H1 (cell line): ENCODE measurements at regions not wholly inside any gene's neighbourhood (a gene's known extent, or its start where the extent isn't known, plus 50 kb on each side); places are given as distances from the start of the nearest gene placed in this dataset.

Experiments used
- CTCF ChIA-PET: fragments of 300-600 bp; sonication (Branson Sonifier 250); formaldehyde crosslinking; loops from one replicate; lab custom pipeline; 2021; ENCODE audit not compliant: partially characterized antibody; lab: Charles Lee
- POLR2A ChIA-PET: fragments of 300-600 bp; sonication (Branson Sonifier 250); formaldehyde crosslinking; loops from one replicate; lab custom pipeline; 2021; ENCODE audit warnings: inconsistent platforms; ENCODE audit not compliant: partially characterized antibody; lab: Charles Lee
- DNase-seq, 2 experiments: peaks; one replicate each; pipeline versions ENCODE4 v3.0.0 to v3.0.0-alpha.2; 2010 to 2022; ENCODE audit warnings: low spot score in 2 of 2, low read depth in 1 of 2, mixed read lengths in 1 of 2
- FAIRE-seq: peaks from 2 replicates; lab custom pipeline; 2011; peaks lifted over from hg19 to GRCh38; lab: Jason Lieb, UNC
- H2AFZ ChIP-seq: 2 replicates; pipeline ENCODE4 v1.8.1; 2012; ENCODE audit warnings: low read length, inconsistent platforms
- H2AK5ac ChIP-seq: 2 replicates; pipeline ENCODE4 v1.6.1; 2013; ENCODE audit warnings: low read depth, low read length
- H2BK120ac ChIP-seq: replicated peaks from 2 replicates; pipeline ENCODE3; 2013; ENCODE audit warnings: low read depth, low read length, inconsistent platforms
- H2BK12ac ChIP-seq: 2 replicates; pipeline ENCODE4 v1.6.1; 2013; ENCODE audit warnings: low read depth, low read length
- H2BK15ac ChIP-seq: 2 replicates; pipeline ENCODE4 v1.6.1; 2013; ENCODE audit warnings: low read length
- H2BK20ac ChIP-seq: 2 replicates; pipeline ENCODE4 v1.6.1; 2013; ENCODE audit warnings: low read length
- H2BK5ac ChIP-seq: 2 replicates; pipeline ENCODE4 v1.6.1; 2013; ENCODE audit warnings: low read depth, low read length
- H3K14ac ChIP-seq: 2 replicates; pipeline ENCODE4 v1.6.1; 2013; ENCODE audit warnings: inconsistent platforms; ENCODE audit not compliant: insufficient read length
- H3K18ac ChIP-seq: 2 replicates; pipeline ENCODE4 v1.6.1; 2013; ENCODE audit warnings: low read length; ENCODE audit errors: extremely low read depth
- H3K23ac ChIP-seq: 2 replicates; pipeline ENCODE4 v1.6.1; 2013; ENCODE audit warnings: inconsistent platforms; ENCODE audit not compliant: insufficient read length
- H3K23me2 ChIP-seq: 2 replicates; pipeline ENCODE4 v1.6.1; 2013; ENCODE audit warnings: low read depth, low read length
- H3K27ac ChIP-seq: 2 replicates; pipeline ENCODE4 v1.6.1; 2011; ENCODE audit warnings: low read depth, low read length, inconsistent platforms
- H3K27me3 ChIP-seq, 4 experiments: replicated peaks in 1 of 4; 1 replicate in 1 of 4; 2 replicates in 3 of 4; pipeline versions ENCODE4 v1.6.1 to v1.8.1; 2011 to 2013; ENCODE audit warnings: low read length in 3 of 4, mild to moderate bottlenecking in 3 of 4, inconsistent platforms in 2 of 4, mixed read lengths in 2 of 4, moderate library complexity in 1 of 4; ENCODE audit not compliant: control insufficient read depth in 3 of 4, insufficient read depth in 3 of 4; ENCODE audit errors: extremely low read depth in 1 of 4
- H3K36me3 ChIP-seq, 4 experiments: 2 replicates each; pipeline versions ENCODE4 v1.6.1 to v1.8.1; 2011 to 2013; ENCODE audit warnings: mild to moderate bottlenecking in 4 of 4, low read length in 3 of 4, moderate library complexity in 2 of 4, control low read depth in 1 of 4, inconsistent platforms in 1 of 4; ENCODE audit not compliant: insufficient read depth in 4 of 4, control insufficient read depth in 2 of 4
- H3K4ac ChIP-seq: replicated peaks from 2 replicates; pipeline ENCODE3; 2013; ENCODE audit warnings: low read length, low read depth, mixed read lengths, inconsistent platforms; ENCODE audit not compliant: insufficient read length
- H3K4me1 ChIP-seq, 4 experiments: replicated peaks in 1 of 4; 1 replicate in 1 of 4; 2 replicates in 3 of 4; pipeline versions ENCODE4 v1.6.1 to v1.8.1; 2011 to 2013; ENCODE audit warnings: low read length in 3 of 4, inconsistent platforms in 2 of 4, mixed read lengths in 1 of 4; ENCODE audit not compliant: insufficient read depth in 4 of 4, control insufficient read depth in 3 of 4
- H3K4me2 ChIP-seq, 2 experiments: 2 replicates each; pipeline versions ENCODE4 v1.6.1 to v1.8.1; 2011 to 2013; ENCODE audit warnings: low read depth in 2 of 2, low read length in 2 of 2, control low read depth in 1 of 2, inconsistent platforms in 1 of 2, mild to moderate bottlenecking in 1 of 2; ENCODE audit not compliant: insufficient read depth in 1 of 2
- H3K4me3 ChIP-seq, 4 experiments: fragments of 200-600, 300-600 bp in 1 of 4; sonication (generic), shearing (Covaris generic), sonication (Bioruptor Twin) in 1 of 4; 2 replicates each; pipeline versions ENCODE4 v1.5.1 to v1.8.1; 2011 to 2016; ENCODE audit warnings: low read length in 4 of 4, low read depth in 3 of 4, control low read depth in 2 of 4, inconsistent platforms in 2 of 4, mild to moderate bottlenecking in 2 of 4, mixed read lengths in 1 of 4, moderate library complexity in 1 of 4; ENCODE audit not compliant: insufficient read depth in 2 of 4; ENCODE audit errors: extremely low read depth in 1 of 4
- H3K56ac ChIP-seq: replicated peaks from 2 replicates; pipeline ENCODE3; 2013; ENCODE audit warnings: low read depth, mild to moderate bottlenecking, mixed read lengths, low read length, inconsistent platforms; ENCODE audit not compliant: insufficient read length
- H3K79me1 ChIP-seq: 2 replicates; pipeline ENCODE4 v1.6.1; 2013; ENCODE audit warnings: low read depth, low read length, control low read depth
- H3K79me2 ChIP-seq, 2 experiments: 2 replicates each; pipeline versions ENCODE4 v1.6.1 to v1.8.1; 2012 to 2013; ENCODE audit warnings: low read length in 2 of 2, mild to moderate bottlenecking in 2 of 2, inconsistent platforms in 1 of 2; ENCODE audit not compliant: insufficient read depth in 2 of 2, control insufficient read depth in 1 of 2
- H3K9ac ChIP-seq, 4 experiments: replicated peaks in 1 of 4; 1 replicate in 1 of 4; 2 replicates in 3 of 4; pipeline versions ENCODE4 v1.6.1 to v1.8.1; 2011 to 2013; ENCODE audit warnings: low read depth in 3 of 4, low read length in 3 of 4, control low read depth in 2 of 4, mild to moderate bottlenecking in 2 of 4, moderate library complexity in 2 of 4, inconsistent platforms in 1 of 4; ENCODE audit errors: extremely low read depth in 1 of 4
- H3K9me3 ChIP-seq, 2 experiments: 2 replicates each; pipeline versions ENCODE4 v1.6.1 to v1.8.1; 2012 to 2013; ENCODE audit warnings: mild to moderate bottlenecking in 2 of 2, moderate library complexity in 2 of 2, control low read depth in 1 of 2, inconsistent platforms in 1 of 2, low read depth in 1 of 2, low read length in 1 of 2, mixed read lengths in 1 of 2; ENCODE audit not compliant: insufficient read depth in 2 of 2
- H4K20me1 ChIP-seq, 2 experiments: replicated peaks in 1 of 2; 2 replicates each; pipeline versions ENCODE3 to v1.8.1; 2011 to 2013; ENCODE audit warnings: inconsistent platforms in 2 of 2, low read length in 2 of 2, mild to moderate bottlenecking in 1 of 2; ENCODE audit not compliant: insufficient read depth in 2 of 2, control insufficient read depth in 1 of 2
- H4K5ac ChIP-seq: 2 replicates; pipeline ENCODE4 v1.6.1; 2013; ENCODE audit warnings: low read length, low read depth, mixed read lengths, inconsistent platforms; ENCODE audit not compliant: insufficient read length
- H4K8ac ChIP-seq: 2 replicates; pipeline ENCODE4 v1.8.0; 2013; ENCODE audit warnings: mild to moderate bottlenecking, moderate library complexity, low read length, inconsistent platforms; ENCODE audit not compliant: insufficient read depth; ENCODE audit errors: extremely low read depth
- H4K91ac ChIP-seq: replicated peaks from 2 replicates; pipeline ENCODE3; 2013; ENCODE audit warnings: low read length, mixed read lengths, inconsistent platforms; ENCODE audit not compliant: insufficient read length
- BACH1 ChIP-seq: IDR thresholded peaks from 2 replicates; pipeline ENCODE4 v1.6.1; 2012; ENCODE audit warnings: low read length, improper control_type of control experiment
- EGR1 ChIP-seq: IDR thresholded peaks from 2 replicates; pipeline ENCODE4 v1.6.1; 2011; ENCODE audit warnings: low read depth, low read length, borderline replicate concordance
- HDAC6 ChIP-seq: IDR thresholded peaks from one replicate; pipeline ENCODE4 v1.7.1; 2012; ENCODE audit warnings: low read depth, mild to moderate bottlenecking, inconsistent platforms, low read length, moderate library complexity
- JUND ChIP-seq: IDR thresholded peaks from 2 replicates; pipeline ENCODE4 v1.6.1; 2011; ENCODE audit warnings: mild to moderate bottlenecking, improper control_type of control experiment, low read length
- KDM1A ChIP-seq: fragments of 200-600, 300-600 bp; sonication (generic); IDR thresholded peaks from 2 replicates; pipeline ENCODE4 v1.7.1; 2016; ENCODE audit warnings: mild to moderate bottlenecking, low read length, borderline replicate concordance
- KDM4A ChIP-seq: IDR thresholded peaks from one replicate; pipeline ENCODE4 v1.7.1; 2012; ENCODE audit warnings: low read depth, mild to moderate bottlenecking, moderate library complexity, low read length, inconsistent platforms; ENCODE audit not compliant: severe bottlenecking
- MAFK ChIP-seq: IDR thresholded peaks from 2 replicates; pipeline ENCODE4 v1.6.1; 2012; ENCODE audit warnings: low read depth, mild to moderate bottlenecking, improper control_type of control experiment, low read length
- NRF1 ChIP-seq: IDR thresholded peaks from 2 replicates; pipeline ENCODE4 v1.6.1; 2011; ENCODE audit warnings: mild to moderate bottlenecking, low read depth, low read length, improper control_type of control experiment
- POLR2AphosphoS5 ChIP-seq: IDR thresholded peaks from 2 replicates; pipeline ENCODE4 v1.6.1; 2011; ENCODE audit warnings: low read depth, low read length
- SIN3A ChIP-seq, 2 experiments: IDR thresholded peaks in 1 of 2; conservative IDR thresholded peaks in 1 of 2; 2 replicates each; pipeline ENCODE4 v1.6.1; 2011 to 2012; ENCODE audit warnings: low read length in 2 of 2, improper control_type of control experiment in 1 of 2, low read depth in 1 of 2, mild to moderate bottlenecking in 1 of 2
- TAF1 ChIP-seq: IDR thresholded peaks from 2 replicates; pipeline ENCODE4 v1.6.1; 2011; ENCODE audit warnings: mild to moderate bottlenecking, low read depth, low read length
- YY1 ChIP-seq: IDR thresholded peaks from 2 replicates; pipeline ENCODE4 v1.6.1; 2011; ENCODE audit warnings: low read depth, mild to moderate bottlenecking, low read length

DNA sequence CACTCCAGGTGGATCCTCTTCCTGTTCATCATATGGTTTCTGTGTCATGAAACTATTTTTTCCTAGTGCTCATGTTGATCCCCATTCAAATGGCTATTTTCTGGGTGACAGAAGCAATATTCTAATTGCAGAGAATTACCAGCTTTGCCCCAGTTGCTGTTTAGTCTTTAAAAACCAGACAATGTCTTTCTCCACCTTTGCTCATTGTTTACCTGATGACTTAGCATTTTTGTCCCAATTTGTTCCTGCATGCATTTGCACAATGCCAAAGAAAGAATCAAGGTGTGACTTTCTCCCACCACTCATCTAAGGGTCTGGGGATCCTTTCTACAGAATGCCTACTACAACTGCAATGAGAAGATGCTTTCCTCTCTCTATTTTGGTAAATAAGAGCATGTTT, 439.9 kb upstream of the MAF start:
- Histone ChIP-seq H2AFZ (0 out of 2 replicates have a peak overlapping the region, but pooled peaks have one; percentile 14), H3K18ac (no peak overlapping the region), H3K27ac (no peak overlapping the region), H2BK120ac (no peak overlapping the region), H3K4me3 (no peak overlapping the region), H3K56ac (no peak overlapping the region), H3K23ac (no peak overlapping the region), H2BK20ac (no peak overlapping the region), H3K4ac (no peak overlapping the region), H3K14ac (no peak overlapping the region), H3K4me2 (no peak overlapping the region), H2BK15ac (no peak overlapping the region), H3K4me1 (no peaks in the 10 kb centered on the region), H2AK5ac (no peak overlapping the region), H4K5ac (no peak overlapping the region), H4K91ac (no peak overlapping the region), H3K36me3 (no peaks in the 10 kb centered on the region), H3K23me2 (no peaks in the 10 kb centered on the region; the same call in 1 of the 2 replicates), H3K9me3 (no peaks in the 10 kb centered on the region), H3K79me2 (no peaks in the 10 kb centered on the region), H2BK5ac (no peak overlapping the region), H3K9ac (no peak overlapping the region), H4K20me1 (no peaks in the 10 kb centered on the region), H3K79me1 (no peaks in the 10 kb centered on the region), H3K27me3 (no peaks in the 10 kb centered on the region), H2BK12ac (no peak overlapping the region), H4K8ac (no peak overlapping the region)
- CTCF ChIA-PET: no interaction called here
- POLR2A ChIA-PET: interaction anchor here (0.6 kb wide), 1 partner anchor 1833 kb away, joined by 3 read pairs; no protein-coding TSS in a partner anchor
- TF ChIP-seq JUND (no peak), TAF1 (no peak), KDM4A (no peak), HDAC6 (no peak), MAFK (no peak), NRF1 (no peak), YY1 (no peak), POLR2AphosphoS5 (no peak), SIN3A (conservative IDR thresholded peaks at IDR 0.05 in 1 of 2, IDR thresholded peaks at IDR 0.05 in 1 of 2; ENCODE audit: low read depth in 1 of 2, low read length in 2 of 2) (no peak), EGR1 (no peak), KDM1A (no peak), BACH1 (no peak)
- no peak for DNase-seq
- no peak for FAIRE-seq
